Adrenal gland (tissue), 9 donors: ENCODE measurements at regions not wholly inside any gene's neighbourhood (a gene's known extent, or its start where the extent isn't known, plus 50 kb on each side); places are given as distances from the start of the nearest gene placed in this dataset.

Experiments used
- DNase-seq, 7 donors: peaks; one replicate each; pipeline ENCODE4 v3.0.0-alpha.2; 2019 to 2020
- H3K27ac ChIP-seq, 5 donors: fragments of 200-600 bp; sonication (generic) in 4 of 5; 1 replicate in 3 of 5; 2 replicates in 2 of 5; pipeline versions ENCODE4 v1.5.1 to v1.8.0; 2016 to 2020; ENCODE audit warnings: mild to moderate bottlenecking in 1 of 5
- H3K27me3 ChIP-seq: fragments of 200-600 bp; 2 replicates; pipeline ENCODE4 v1.8.0; 2021
- H3K36me3 ChIP-seq, 2 donors: fragments of 200-600 bp; replicated peaks in 1 of 2; 1 replicate in 1 of 2; 2 replicates in 1 of 2; pipeline versions ENCODE4 v1.5.1 to v1.8.0; 2018 to 2022
- H3K4me1 ChIP-seq, 2 donors: fragments of 200-600 bp; replicated peaks in 1 of 2; 1 replicate in 1 of 2; 2 replicates in 1 of 2; pipeline versions ENCODE4 v1.5.1 to v1.8.0; 2018 to 2021
- H3K4me3 ChIP-seq, 4 donors: fragments of 200-600 bp; sonication (generic) in 3 of 4; one replicate each; pipeline ENCODE4 v1.5.1; 2016 to 2018
- H3K9me3 ChIP-seq, 3 donors: fragments of 200-600 bp; sonication (generic) in 1 of 3; replicated peaks in 1 of 3; 1 replicate in 2 of 3; 2 replicates in 1 of 3; pipeline versions ENCODE4 v1.5.1 to v1.8.0; 2016 to 2021
- POLR2A ChIP-seq, 2 donors: fragments of 450-650 bp; IDR thresholded peaks; one replicate each; pipeline ENCODE4 v1.6.1; 2017; ENCODE audit warnings: antibody characterized with exemption in 2 of 2, mild to moderate bottlenecking in 2 of 2, moderate library complexity in 1 of 2
- WGBS, 4 donors: extraction: QIAGEN DNeasy Blood & Tissue Kit in 2 of 4; methylation state at CpG; one replicate each; pipeline versions ENCODE4 v1.1.5 to v1.1.7; 2013 to 2017; 5-methylcytosine and 5-hydroxymethylcytosine counted together
- intact Hi-C, 2 donors: fragments of 100-400 bp; cut with DNase I; formaldehyde crosslinking; loops; one replicate each; pipeline versions ENCODE4 v1.14.1 to v1.15.0; 2022 to 2023
- TF ChIP-seq, protein P1 (sequence below), 6 experiments: fragments of 450-650 bp in 4 of 6; fragments of 200-600 bp in 2 of 6; sonication (generic) in 1 of 6; IDR thresholded peaks; 1 replicate in 5 of 6; 2 replicates in 1 of 6; pipeline versions ENCODE4 v1.5.1 to v1.8.0; 2016 to 2021; ENCODE audit warnings: antibody characterized with exemption in 6 of 6, mild to moderate bottlenecking in 2 of 6, moderate library complexity in 1 of 6
- donor health status: healthy with polysubstance abuse.
- donor health status: Bipolar disorder and iron deficiency.
- donor health status: DM: yes; HTN: yes; CAD: no.
- donor health status: DM: no; HTN: no; CAD: no.
- donor health status: DM: no; HTN: no; CAD: no.

DNA sequence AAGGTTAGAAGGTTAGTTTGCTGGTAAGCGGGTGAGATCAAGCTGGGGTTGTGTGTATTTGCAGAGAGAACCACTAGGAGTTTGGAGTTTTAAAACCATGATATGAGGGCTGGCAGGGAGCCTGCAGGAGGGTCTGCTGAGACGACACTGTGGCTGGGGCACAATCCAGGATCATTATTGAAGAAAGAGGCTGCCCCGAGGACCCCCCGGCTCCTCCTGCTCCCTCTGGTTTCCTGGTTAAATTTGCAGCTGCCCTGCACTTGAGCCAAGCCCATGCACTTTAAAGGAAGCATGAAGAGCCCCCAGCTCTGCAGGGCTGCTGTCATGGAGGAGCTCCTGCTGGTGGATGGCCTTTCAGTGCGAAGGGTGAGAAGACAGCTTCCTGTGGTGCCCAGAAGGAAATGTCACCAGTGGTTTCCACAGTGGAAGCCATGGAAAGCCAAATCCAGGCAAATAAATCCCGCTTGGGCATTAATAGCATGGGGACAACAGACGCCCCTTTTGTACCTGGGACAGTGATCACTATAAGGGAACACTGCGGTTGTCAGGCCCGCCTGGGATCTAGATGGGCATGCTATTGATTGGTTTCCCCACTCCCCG lies 140.7 kb downstream of the NSG2 start:
- no peak for DNase-seq
- H3K36me3 ChIP-seq, result no peaks in the 10 kb centered on the region
- H3K27me3 ChIP-seq, result peaks cover 4% of the 10 kb centered on the region
- no peak overlapping the region for H3K27ac ChIP-seq
- intact Hi-C loops, result no loop called here
- TF ChIP-seq, protein P1, sequence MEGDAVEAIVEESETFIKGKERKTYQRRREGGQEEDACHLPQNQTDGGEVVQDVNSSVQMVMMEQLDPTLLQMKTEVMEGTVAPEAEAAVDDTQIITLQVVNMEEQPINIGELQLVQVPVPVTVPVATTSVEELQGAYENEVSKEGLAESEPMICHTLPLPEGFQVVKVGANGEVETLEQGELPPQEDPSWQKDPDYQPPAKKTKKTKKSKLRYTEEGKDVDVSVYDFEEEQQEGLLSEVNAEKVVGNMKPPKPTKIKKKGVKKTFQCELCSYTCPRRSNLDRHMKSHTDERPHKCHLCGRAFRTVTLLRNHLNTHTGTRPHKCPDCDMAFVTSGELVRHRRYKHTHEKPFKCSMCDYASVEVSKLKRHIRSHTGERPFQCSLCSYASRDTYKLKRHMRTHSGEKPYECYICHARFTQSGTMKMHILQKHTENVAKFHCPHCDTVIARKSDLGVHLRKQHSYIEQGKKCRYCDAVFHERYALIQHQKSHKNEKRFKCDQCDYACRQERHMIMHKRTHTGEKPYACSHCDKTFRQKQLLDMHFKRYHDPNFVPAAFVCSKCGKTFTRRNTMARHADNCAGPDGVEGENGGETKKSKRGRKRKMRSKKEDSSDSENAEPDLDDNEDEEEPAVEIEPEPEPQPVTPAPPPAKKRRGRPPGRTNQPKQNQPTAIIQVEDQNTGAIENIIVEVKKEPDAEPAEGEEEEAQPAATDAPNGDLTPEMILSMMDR (IDR thresholded peaks at IDR 0.05), result no peak
- no peak for TF ChIP-seq POLR2A (IDR thresholded peaks at IDR 0.05)
- no peaks in the 10 kb centered on the region for H3K9me3 ChIP-seq
- no peaks in the 10 kb centered on the region for H3K4me1 ChIP-seq
- H3K4me3 ChIP-seq, result no peak overlapping the region
- 73 to 77% (median 76%) methylated on average over 10 of the region's 10 CpGs for WGBS, 4 donors

DNA sequence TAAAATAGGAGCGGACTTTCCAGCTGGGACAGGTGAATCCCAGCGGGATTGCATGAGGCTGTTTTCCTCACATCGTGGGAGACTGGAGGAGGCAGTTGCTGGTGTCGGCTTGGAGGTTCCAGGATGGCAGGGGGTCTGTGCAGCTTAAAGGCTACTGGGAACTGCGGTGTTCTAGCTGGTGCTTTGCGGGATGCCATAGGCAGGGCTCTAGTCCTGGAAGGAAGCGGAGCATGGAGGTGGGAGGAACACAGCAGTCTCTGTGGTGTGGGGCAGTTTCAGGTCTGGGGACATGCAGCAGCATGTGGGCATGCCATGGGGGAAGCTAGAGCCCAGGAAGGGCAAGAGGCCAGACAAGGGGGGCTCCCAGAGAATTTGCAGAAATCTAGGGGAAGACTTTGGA lies 141.5 kb downstream of the NSG2 start:
- WGBS, 4 donors, result 78 to 84% (median 82%) methylated on average over 7 of the region's 7 CpGs

DNA sequence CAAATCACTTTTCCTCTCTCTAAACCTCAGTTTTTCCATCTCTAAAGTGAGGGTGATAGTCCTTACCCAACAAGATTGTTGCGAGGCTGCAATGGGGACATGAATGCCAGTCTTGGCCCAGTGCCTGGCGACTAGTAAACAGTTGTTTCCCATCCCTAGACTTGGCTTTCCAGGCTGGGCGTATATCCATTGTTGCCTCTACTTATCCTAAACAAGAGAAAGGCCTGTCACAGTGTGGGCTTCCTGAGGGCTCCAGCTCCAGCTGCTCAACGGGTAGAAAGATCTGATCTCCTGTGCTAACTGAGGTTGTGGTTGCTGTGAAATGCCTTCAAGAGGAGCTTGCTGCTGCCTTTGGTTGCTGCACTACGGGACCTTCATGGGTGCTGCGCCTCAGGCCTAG lies 142.0 kb downstream of the NSG2 start:
- no peak overlapping the region for H3K27ac ChIP-seq
- peaks cover 4% of the 10 kb centered on the region for H3K27me3 ChIP-seq
- H3K4me3 ChIP-seq, result no peak overlapping the region
- TF ChIP-seq, protein P1 (IDR thresholded peaks at IDR 0.05), result no peak
- TF ChIP-seq POLR2A (IDR thresholded peaks at IDR 0.05), result no peak
- 75 to 84% (median 83%) methylated on average over 5 to 6 of the region's 6 CpGs for WGBS, 4 donors
- no peaks in the 10 kb centered on the region for H3K4me1 ChIP-seq
- no peaks in the 10 kb centered on the region for H3K36me3 ChIP-seq
- intact Hi-C loops, result no loop called here
- DNase-seq, result peak in 1 of 7 donors; percentile 21
- H3K9me3 ChIP-seq, result no peaks in the 10 kb centered on the region

More for the DNA sequence above, 141.5 kb downstream of the NSG2 start:
- Histone ChIP-seq H3K4me3 (no peak overlapping the region), H3K4me1 (no peaks in the 10 kb centered on the region), H3K27me3 (peaks cover 4% of the 10 kb centered on the region), H3K36me3 (no peaks in the 10 kb centered on the region), H3K9me3 (no peaks in the 10 kb centered on the region), H3K27ac (no peak overlapping the region)
- DNase-seq, result no peak
- intact Hi-C loops, result no loop called here
- TF ChIP-seq, protein P1 (IDR thresholded peaks at IDR 0.05), result no peak
- TF ChIP-seq POLR2A (IDR thresholded peaks at IDR 0.05), result no peak

DNA sequence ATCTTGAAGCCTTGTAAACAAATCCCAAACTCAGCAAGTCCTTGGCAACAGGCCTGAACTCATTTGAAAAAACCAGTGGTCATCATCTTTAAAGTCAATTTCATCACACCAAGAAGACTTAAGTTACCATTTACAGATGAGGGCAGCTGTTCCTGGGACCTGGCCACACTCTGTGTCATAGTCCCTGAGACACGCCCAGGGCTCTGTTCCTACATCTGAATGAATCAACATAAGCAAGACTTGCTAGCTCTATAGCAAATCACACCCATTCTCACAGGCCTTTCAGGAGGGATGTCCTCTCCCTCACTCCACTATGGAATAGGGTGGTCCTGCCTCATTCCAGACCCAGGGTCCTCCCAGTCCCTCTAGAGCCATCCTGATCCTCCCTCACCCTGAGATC lies 142.8 kb downstream of the NSG2 start:
- no peak for DNase-seq
- Histone ChIP-seq H3K27ac (no peak overlapping the region), H3K4me3 (no peak overlapping the region), H3K27me3 (peaks cover 4% of the 10 kb centered on the region), H3K4me1 (no peaks in the 10 kb centered on the region), H3K36me3 (no peaks in the 10 kb centered on the region), H3K9me3 (no peaks in the 10 kb centered on the region)
- TF ChIP-seq, protein P1 (IDR thresholded peaks at IDR 0.05), result no peak
- no peak for TF ChIP-seq POLR2A (IDR thresholded peaks at IDR 0.05)
- intact Hi-C loops, result no loop called here
- 64 to 100% (median 81%) methylated on average over 1 of the region's 1 CpG for WGBS, 4 donors
